ENCODE measurements at regions not wholly inside any gene's neighbourhood (a gene's known extent, or its start where the extent isn't known, plus 50 kb on each side); places are given as distances from the start of the nearest gene placed in this dataset.

DNA sequence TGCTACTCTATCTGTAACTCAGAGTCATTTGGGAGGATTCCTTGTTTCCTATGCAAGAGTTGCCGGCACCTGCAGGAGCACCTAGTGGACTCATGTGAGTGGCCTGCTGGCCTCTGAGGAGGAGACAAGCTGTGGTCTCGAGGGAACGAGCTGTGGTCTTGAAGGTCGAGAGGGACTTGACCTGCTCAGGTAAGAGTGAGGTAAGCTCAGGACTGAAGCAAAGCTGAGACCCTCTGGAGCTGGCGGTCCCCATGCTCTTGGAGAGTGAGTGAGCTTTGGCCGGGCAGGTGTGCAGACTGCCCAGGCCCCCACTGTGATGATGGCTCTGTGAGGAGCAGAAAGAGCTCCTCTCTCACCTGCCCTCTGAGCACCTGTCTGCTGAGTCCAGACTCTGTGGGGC, 214.3 kb downstream of the MYLK4 start:
- peaks cover 0 to 14% of the 10 kb centered on the region in 2 donors for H3K4me1 ChIP-seq
- ATAC-seq (no peak), DNase-seq (no peak)
- H3K36me3 ChIP-seq = no peaks in the 10 kb centered on the region
- peaks cover 0 to 31% of the 10 kb centered on the region in 2 donors for H3K27me3 ChIP-seq
- intact Hi-C loops (cut with DNase I) = no loop called here
- no peak overlapping the region for H3K27ac ChIP-seq
- peaks cover 0 to 3% of the 10 kb centered on the region in 2 donors for H3K9me3 ChIP-seq
- no peak overlapping the region for H3K4me3 ChIP-seq
- no peak for TF ChIP-seq CTCF (IDR thresholded peaks at IDR 0.05)

GRCh38 chr6:2535506-2535905, 215.2 kb downstream of the MYLK4 start:
- Histone ChIP-seq H3K36me3 (no peaks in the 10 kb centered on the region), H3K9me3 (peaks cover 0 to 3% of the 10 kb centered on the region in 2 donors), H3K27ac (no peak overlapping the region), H3K4me1 (peaks cover 0 to 13% of the 10 kb centered on the region in 2 donors), H3K27me3 (peaks cover 0 to 31% of the 10 kb centered on the region in 2 donors), H3K4me3 (no peak overlapping the region)
- no peak for ATAC-seq
- DNase-seq = no peak
- intact Hi-C loops (cut with DNase I) = no loop called here
- TF ChIP-seq CTCF (IDR thresholded peaks at IDR 0.05) = no peak

GRCh38 chr6:2534406-2535042, 216.2 kb downstream of the MYLK4 start:
- ATAC-seq (no peak), DNase-seq (no peak)
- TF ChIP-seq CTCF (IDR thresholded peaks at IDR 0.05) = no peak
- H3K36me3 ChIP-seq = no peaks in the 10 kb centered on the region
- H3K27me3 ChIP-seq = peaks cover 0 to 39% of the 10 kb centered on the region in 2 donors
- H3K9me3 ChIP-seq = peaks cover 0 to 3% of the 10 kb centered on the region in 2 donors
- peaks cover 0 to 13% of the 10 kb centered on the region in 2 donors for H3K4me1 ChIP-seq
- H3K27ac ChIP-seq = no peak overlapping the region
- intact Hi-C loops (cut with DNase I) = no loop called here
- no peak overlapping the region for H3K4me3 ChIP-seq

- ATAC-seq = peak; percentile 64
- Histone ChIP-seq H3K27ac (no peak overlapping the region), H3K27me3 (peaks cover 0 to 32% of the 10 kb centered on the region in 2 donors), H3K36me3 (no peaks in the 10 kb centered on the region), H3K4me1 (peaks cover 0 to 13% of the 10 kb centered on the region in 2 donors), H3K4me3 (no peak overlapping the region), H3K9me3 (peaks cover 0 to 3% of the 10 kb centered on the region in 2 donors)
- DNase-seq = no peak
- TF ChIP-seq CTCF (IDR thresholded peaks at IDR 0.05) = no peak
- intact Hi-C loops (cut with DNase I) = no loop called here
These were observed 219.1 kb downstream of the MYLK4 start for GRCh38 chr6:2531426-2532215.

DNA sequence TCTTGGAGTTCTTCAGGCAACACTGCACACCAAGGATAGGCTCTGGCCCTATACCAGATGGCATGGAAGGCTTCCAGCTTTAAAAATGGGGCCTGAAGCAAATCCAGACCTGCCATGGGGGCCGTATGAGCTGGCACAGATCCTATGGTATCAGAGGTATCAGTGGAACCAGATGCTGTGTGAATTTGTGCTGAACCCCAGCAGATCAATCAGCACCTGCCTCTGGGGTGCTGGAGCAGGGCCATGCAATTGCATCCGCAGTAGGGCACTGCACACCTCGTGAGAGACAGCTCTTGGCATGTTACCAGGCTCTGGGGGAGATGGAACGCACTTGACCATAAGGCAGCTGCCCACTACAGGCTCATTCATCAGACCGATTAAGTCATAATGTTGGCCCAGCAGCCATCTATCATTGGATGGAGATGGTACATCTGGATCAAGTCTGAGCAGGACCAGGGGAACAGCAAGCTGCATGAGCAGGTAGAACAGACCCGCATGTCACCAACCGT, 221.5 kb downstream of the MYLK4 start:
- Histone ChIP-seq H3K27ac (no peak overlapping the region), H3K4me1 (peaks cover 0 to 4% of the 10 kb centered on the region in 2 donors), H3K36me3 (no peaks in the 10 kb centered on the region), H3K9me3 (peaks cover 0 to 6% of the 10 kb centered on the region in 2 donors), H3K4me3 (no peak overlapping the region), H3K27me3 (peaks cover 0 to 23% of the 10 kb centered on the region in 2 donors)
- ATAC-seq (no peak), DNase-seq (no peak)
- TF ChIP-seq CTCF (IDR thresholded peaks at IDR 0.05) = no peak
- intact Hi-C loops (cut with DNase I) = no loop called here

All from left lung (tissue), 4 donors.